GM21619 (cell line): ENCODE measurements at regions not wholly inside any gene's neighbourhood (a gene's known extent, or its start where the extent isn't known, plus 50 kb on each side); places are given as distances from the start of the nearest gene placed in this dataset.

ENCODE experiments used
- ATAC-seq: cut with Tn5 transposase; IDR thresholded peaks from one replicate; pipeline ENCODE4 v1.9.1; 2021; ENCODE audit not compliant: unreplicated experiment

- no peak for ATAC-seq
These were observed 296.8 kb downstream of the SMARCA2 start for GRCh38 chr9:2311920-2312319.

- ATAC-seq = no peak
These were observed 298.4 kb downstream of the SMARCA2 start for GRCh38 chr9:2313512-2313911.

- no peak for ATAC-seq
These were observed 302.4 kb downstream of the SMARCA2 start for GRCh38 chr9:2317591-2317990.

- no peak for ATAC-seq
These were observed 302.2 kb upstream of the VLDLR start for GRCh38 chr9:2319421-2319820.

- ATAC-seq = no peak
These were observed 301.5 kb upstream of the VLDLR start for GRCh38 chr9:2320114-2320513.

- ATAC-seq = no peak
These were observed 301.0 kb upstream of the VLDLR start for GRCh38 chr9:2320632-2321031.

- ATAC-seq = no peak
These were observed 300.0 kb upstream of the VLDLR start for GRCh38 chr9:2321523-2322148.

GRCh38 chr9:2324742-2325141 lies 296.8 kb upstream of the VLDLR start:
- ATAC-seq = no peak

GRCh38 chr9:2332663-2333062 lies 288.9 kb upstream of the VLDLR start:
- no peak for ATAC-seq

- no peak for ATAC-seq
These were observed 286.3 kb upstream of the VLDLR start for GRCh38 chr9:2335260-2335659.

GRCh38 chr9:2336055-2336454 lies 285.5 kb upstream of the VLDLR start:
- ATAC-seq = no peak

- ATAC-seq = no peak
These were observed 284.5 kb upstream of the VLDLR start for GRCh38 chr9:2337131-2337530.

GRCh38 chr9:2337627-2338026 lies 284.0 kb upstream of the VLDLR start:
- ATAC-seq = no peak

GRCh38 chr9:2338777-2339365 lies 282.7 kb upstream of the VLDLR start:
- no peak for ATAC-seq

GRCh38 chr9:2339416-2339815 lies 282.2 kb upstream of the VLDLR start:
- no peak for ATAC-seq

GRCh38 chr9:2340046-2340760 lies 281.4 kb upstream of the VLDLR start:
- no peak for ATAC-seq

GRCh38 chr9:2341126-2341525 lies 280.5 kb upstream of the VLDLR start:
- no peak for ATAC-seq

- ATAC-seq = no peak
These were observed 279.6 kb upstream of the VLDLR start for GRCh38 chr9:2341956-2342355.

- ATAC-seq = no peak
These were observed 277.8 kb upstream of the VLDLR start for GRCh38 chr9:2343756-2344155.

- ATAC-seq = no peak
These were observed 277.2 kb upstream of the VLDLR start for GRCh38 chr9:2344436-2344835.

- ATAC-seq = no peak
These were observed 276.6 kb upstream of the VLDLR start for GRCh38 chr9:2345013-2345412.

GRCh38 chr9:2346277-2346913 lies 275.2 kb upstream of the VLDLR start:
- no peak for ATAC-seq
